Lung (tissue), 11 donors: ENCODE measurements at regions not wholly inside any gene's neighbourhood (a gene's known extent, or its start where the extent isn't known, plus 50 kb on each side); places are given as distances from the start of the nearest gene placed in this dataset.

Source experiments
- ATAC-seq: fragments of 200-7000 bp; cut with Tn5 transposase; one replicate; pipeline ENCODE4 v1.9.1; 2020; ENCODE audit warnings: moderate number of reproducible peaks; ENCODE audit not compliant: insufficient read depth, low FRiP score
- DNase-seq, 3 donors: peaks; one replicate each; pipeline ENCODE4 v3.0.0-alpha.2; 2013 to 2017
- H3K27ac ChIP-seq, 2 donors: one replicate each; pipeline ENCODE4 v1.5.1; 2013; ENCODE audit warnings: mild to moderate bottlenecking in 2 of 2, moderate library complexity in 2 of 2, control low read depth in 1 of 2, inconsistent platforms in 1 of 2, low read depth in 1 of 2, low read length in 1 of 2
- H3K27me3 ChIP-seq, 3 donors: one replicate each; pipeline ENCODE4 v1.5.1; 2013; ENCODE audit warnings: low read length in 2 of 3; ENCODE audit not compliant: control insufficient read depth in 3 of 3, insufficient read depth in 3 of 3
- H3K36me3 ChIP-seq, 4 donors: one replicate each; pipeline ENCODE4 v1.5.1; 2013; ENCODE audit warnings: low read length in 4 of 4, mild to moderate bottlenecking in 1 of 4, moderate library complexity in 1 of 4; ENCODE audit not compliant: control insufficient read depth in 4 of 4, insufficient read depth in 4 of 4
- H3K4me1 ChIP-seq, 5 donors: one replicate each; pipeline ENCODE4 v1.5.1; 2013; ENCODE audit warnings: low read length in 5 of 5, mild to moderate bottlenecking in 2 of 5, moderate library complexity in 1 of 5; ENCODE audit not compliant: control insufficient read depth in 5 of 5, insufficient read depth in 5 of 5
- H3K4me3 ChIP-seq: one replicate; pipeline ENCODE4 v1.5.1; 2013; ENCODE audit warnings: mild to moderate bottlenecking, control low read depth, moderate library complexity
- H3K9ac ChIP-seq, 2 donors: one replicate each; pipeline ENCODE4 v1.5.1; 2013; ENCODE audit warnings: low read length in 2 of 2, control low read depth in 1 of 2; ENCODE audit not compliant: insufficient read depth in 1 of 2
- H3K9me3 ChIP-seq, 4 donors: one replicate each; pipeline ENCODE4 v1.5.1; 2013; ENCODE audit warnings: low read length in 3 of 4, mild to moderate bottlenecking in 1 of 4, moderate library complexity in 1 of 4; ENCODE audit not compliant: control insufficient read depth in 4 of 4, insufficient read depth in 3 of 4
- CTCF ChIP-seq: IDR thresholded peaks from 2 replicates; pipeline ENCODE4 v1.5.1; 2012; ENCODE audit warnings: mild to moderate bottlenecking; ENCODE audit errors: control extremely low read depth, extremely low read depth
- WGBS, 2 donors: extraction: QIAGEN DNeasy Blood & Tissue Kit; methylation state at CpG; one replicate each; pipeline ENCODE4 v1.1.7; 2013; 5-methylcytosine and 5-hydroxymethylcytosine counted together
- donor health status: control.
- donor health status: control.
- donor health status: Bipolar disorder and iron deficiency.
- donor health status: healthy.
- donor health status: DM: yes; HTN: yes; CAD: no.

- peaks cover 0 to 11% (median 0%) of the 10 kb centered on the region in 4 donors for H3K9me3 ChIP-seq
- no peak overlapping the region for H3K27ac ChIP-seq
- no peak for DNase-seq
- 80 to 81% methylated on average over 3 of the region's 3 CpGs for WGBS, 2 donors
- no peaks in the 10 kb centered on the region for H3K4me1 ChIP-seq
- ATAC-seq: no peak
- no peaks in the 10 kb centered on the region for H3K27me3 ChIP-seq
- H3K36me3 ChIP-seq: no peaks in the 10 kb centered on the region
- H3K4me3 ChIP-seq: no peak overlapping the region
- H3K9ac ChIP-seq: no peak overlapping the region
- no peak for TF ChIP-seq CTCF
Measured at GRCh38 chr9:38207247-38207778, 138.3 kb upstream of the SHB start.

GRCh38 chr9:38205279-38205678, 136.3 kb upstream of the SHB start:
- H3K27ac ChIP-seq: no peak overlapping the region
- H3K4me3 ChIP-seq: no peak overlapping the region
- H3K9ac ChIP-seq: no peak overlapping the region
- no peaks in the 10 kb centered on the region for H3K4me1 ChIP-seq
- no peaks in the 10 kb centered on the region for H3K36me3 ChIP-seq
- peaks cover 0 to 9% (median 0%) of the 10 kb centered on the region in 4 donors for H3K9me3 ChIP-seq
- no peaks in the 10 kb centered on the region for H3K27me3 ChIP-seq
- ATAC-seq (no peak), DNase-seq (no peak)
- TF ChIP-seq CTCF: no peak

GRCh38 chr9:38202336-38202938, 133.4 kb upstream of the SHB start:
- Histone ChIP-seq H3K27ac (no peak overlapping the region), H3K4me1 (no peaks in the 10 kb centered on the region), H3K9me3 (peaks cover 0 to 4% (median 0%) of the 10 kb centered on the region in 4 donors), H3K9ac (no peak overlapping the region), H3K36me3 (no peaks in the 10 kb centered on the region), H3K4me3 (no peak overlapping the region), H3K27me3 (no peaks in the 10 kb centered on the region)
- DNase-seq: no peak
- no peak for ATAC-seq
- 70 to 74% methylated on average over 7 of the region's 7 CpGs for WGBS, 2 donors
- no peak for TF ChIP-seq CTCF

GRCh38 chr9:38201844-38202243, 132.8 kb upstream of the SHB start:
- Histone ChIP-seq H3K9me3 (no peaks in the 10 kb centered on the region), H3K27me3 (no peaks in the 10 kb centered on the region), H3K4me3 (no peak overlapping the region), H3K36me3 (no peaks in the 10 kb centered on the region), H3K9ac (no peak overlapping the region), H3K4me1 (peaks cover 0 to under 1% (median 0%) of the 10 kb centered on the region in 5 donors), H3K27ac (no peak overlapping the region)
- WGBS, 2 donors: 54 to 66% methylated on average over 3 of the region's 3 CpGs
- no peak for TF ChIP-seq CTCF
- no peak for DNase-seq
- ATAC-seq: no peak
